ENCODE measurements at regions not wholly inside any gene's neighbourhood (a gene's known extent, or its start where the extent isn't known, plus 50 kb on each side); places are given as distances from the start of the nearest gene placed in this dataset.

DNA sequence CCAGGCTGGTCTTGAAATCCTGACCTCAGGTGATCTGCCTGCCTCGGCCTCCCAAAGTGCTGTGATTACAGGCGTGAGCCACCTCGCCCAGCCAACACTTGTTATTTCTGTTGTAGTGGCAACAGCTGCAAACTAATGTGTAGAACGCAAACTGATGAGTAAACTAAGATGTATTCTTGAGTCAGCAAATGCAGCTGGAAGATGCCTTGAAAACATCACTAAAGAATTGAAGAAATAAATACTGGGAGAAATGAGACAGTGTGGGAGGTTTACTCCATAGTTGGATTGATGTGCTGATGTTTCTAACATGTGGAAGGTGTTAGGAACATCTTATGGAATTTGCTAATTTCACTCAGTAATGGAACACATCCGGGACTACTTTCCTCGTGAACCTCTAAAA, 61.3 kb upstream of the KCNE2 start (continued):
- TF ChIP-seq, protein P1, sequence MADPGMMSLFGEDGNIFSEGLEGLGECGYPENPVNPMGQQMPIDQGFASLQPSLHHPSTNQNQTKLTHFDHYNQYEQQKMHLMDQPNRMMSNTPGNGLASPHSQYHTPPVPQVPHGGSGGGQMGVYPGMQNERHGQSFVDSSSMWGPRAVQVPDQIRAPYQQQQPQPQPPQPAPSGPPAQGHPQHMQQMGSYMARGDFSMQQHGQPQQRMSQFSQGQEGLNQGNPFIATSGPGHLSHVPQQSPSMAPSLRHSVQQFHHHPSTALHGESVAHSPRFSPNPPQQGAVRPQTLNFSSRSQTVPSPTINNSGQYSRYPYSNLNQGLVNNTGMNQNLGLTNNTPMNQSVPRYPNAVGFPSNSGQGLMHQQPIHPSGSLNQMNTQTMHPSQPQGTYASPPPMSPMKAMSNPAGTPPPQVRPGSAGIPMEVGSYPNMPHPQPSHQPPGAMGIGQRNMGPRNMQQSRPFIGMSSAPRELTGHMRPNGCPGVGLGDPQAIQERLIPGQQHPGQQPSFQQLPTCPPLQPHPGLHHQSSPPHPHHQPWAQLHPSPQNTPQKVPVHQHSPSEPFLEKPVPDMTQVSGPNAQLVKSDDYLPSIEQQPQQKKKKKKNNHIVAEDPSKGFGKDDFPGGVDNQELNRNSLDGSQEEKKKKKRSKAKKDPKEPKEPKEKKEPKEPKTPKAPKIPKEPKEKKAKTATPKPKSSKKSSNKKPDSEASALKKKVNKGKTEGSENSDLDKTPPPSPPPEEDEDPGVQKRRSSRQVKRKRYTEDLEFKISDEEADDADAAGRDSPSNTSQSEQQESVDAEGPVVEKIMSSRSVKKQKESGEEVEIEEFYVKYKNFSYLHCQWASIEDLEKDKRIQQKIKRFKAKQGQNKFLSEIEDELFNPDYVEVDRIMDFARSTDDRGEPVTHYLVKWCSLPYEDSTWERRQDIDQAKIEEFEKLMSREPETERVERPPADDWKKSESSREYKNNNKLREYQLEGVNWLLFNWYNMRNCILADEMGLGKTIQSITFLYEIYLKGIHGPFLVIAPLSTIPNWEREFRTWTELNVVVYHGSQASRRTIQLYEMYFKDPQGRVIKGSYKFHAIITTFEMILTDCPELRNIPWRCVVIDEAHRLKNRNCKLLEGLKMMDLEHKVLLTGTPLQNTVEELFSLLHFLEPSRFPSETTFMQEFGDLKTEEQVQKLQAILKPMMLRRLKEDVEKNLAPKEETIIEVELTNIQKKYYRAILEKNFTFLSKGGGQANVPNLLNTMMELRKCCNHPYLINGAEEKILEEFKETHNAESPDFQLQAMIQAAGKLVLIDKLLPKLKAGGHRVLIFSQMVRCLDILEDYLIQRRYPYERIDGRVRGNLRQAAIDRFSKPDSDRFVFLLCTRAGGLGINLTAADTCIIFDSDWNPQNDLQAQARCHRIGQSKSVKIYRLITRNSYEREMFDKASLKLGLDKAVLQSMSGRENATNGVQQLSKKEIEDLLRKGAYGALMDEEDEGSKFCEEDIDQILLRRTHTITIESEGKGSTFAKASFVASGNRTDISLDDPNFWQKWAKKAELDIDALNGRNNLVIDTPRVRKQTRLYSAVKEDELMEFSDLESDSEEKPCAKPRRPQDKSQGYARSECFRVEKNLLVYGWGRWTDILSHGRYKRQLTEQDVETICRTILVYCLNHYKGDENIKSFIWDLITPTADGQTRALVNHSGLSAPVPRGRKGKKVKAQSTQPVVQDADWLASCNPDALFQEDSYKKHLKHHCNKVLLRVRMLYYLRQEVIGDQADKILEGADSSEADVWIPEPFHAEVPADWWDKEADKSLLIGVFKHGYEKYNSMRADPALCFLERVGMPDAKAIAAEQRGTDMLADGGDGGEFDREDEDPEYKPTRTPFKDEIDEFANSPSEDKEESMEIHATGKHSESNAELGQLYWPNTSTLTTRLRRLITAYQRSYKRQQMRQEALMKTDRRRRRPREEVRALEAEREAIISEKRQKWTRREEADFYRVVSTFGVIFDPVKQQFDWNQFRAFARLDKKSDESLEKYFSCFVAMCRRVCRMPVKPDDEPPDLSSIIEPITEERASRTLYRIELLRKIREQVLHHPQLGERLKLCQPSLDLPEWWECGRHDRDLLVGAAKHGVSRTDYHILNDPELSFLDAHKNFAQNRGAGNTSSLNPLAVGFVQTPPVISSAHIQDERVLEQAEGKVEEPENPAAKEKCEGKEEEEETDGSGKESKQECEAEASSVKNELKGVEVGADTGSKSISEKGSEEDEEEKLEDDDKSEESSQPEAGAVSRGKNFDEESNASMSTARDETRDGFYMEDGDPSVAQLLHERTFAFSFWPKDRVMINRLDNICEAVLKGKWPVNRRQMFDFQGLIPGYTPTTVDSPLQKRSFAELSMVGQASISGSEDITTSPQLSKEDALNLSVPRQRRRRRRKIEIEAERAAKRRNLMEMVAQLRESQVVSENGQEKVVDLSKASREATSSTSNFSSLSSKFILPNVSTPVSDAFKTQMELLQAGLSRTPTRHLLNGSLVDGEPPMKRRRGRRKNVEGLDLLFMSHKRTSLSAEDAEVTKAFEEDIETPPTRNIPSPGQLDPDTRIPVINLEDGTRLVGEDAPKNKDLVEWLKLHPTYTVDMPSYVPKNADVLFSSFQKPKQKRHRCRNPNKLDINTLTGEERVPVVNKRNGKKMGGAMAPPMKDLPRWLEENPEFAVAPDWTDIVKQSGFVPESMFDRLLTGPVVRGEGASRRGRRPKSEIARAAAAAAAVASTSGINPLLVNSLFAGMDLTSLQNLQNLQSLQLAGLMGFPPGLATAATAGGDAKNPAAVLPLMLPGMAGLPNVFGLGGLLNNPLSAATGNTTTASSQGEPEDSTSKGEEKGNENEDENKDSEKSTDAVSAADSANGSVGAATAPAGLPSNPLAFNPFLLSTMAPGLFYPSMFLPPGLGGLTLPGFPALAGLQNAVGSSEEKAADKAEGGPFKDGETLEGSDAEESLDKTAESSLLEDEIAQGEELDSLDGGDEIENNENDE (IDR thresholded peaks at IDR 0.05; ENCODE audit: insufficient replicate concordance, low read length) = no peak
- no peak for TF ChIP-seq YY1 (IDR thresholded peaks at IDR 0.05; ENCODE audit: low read depth, low read length)
- TF ChIP-seq, protein P2, sequence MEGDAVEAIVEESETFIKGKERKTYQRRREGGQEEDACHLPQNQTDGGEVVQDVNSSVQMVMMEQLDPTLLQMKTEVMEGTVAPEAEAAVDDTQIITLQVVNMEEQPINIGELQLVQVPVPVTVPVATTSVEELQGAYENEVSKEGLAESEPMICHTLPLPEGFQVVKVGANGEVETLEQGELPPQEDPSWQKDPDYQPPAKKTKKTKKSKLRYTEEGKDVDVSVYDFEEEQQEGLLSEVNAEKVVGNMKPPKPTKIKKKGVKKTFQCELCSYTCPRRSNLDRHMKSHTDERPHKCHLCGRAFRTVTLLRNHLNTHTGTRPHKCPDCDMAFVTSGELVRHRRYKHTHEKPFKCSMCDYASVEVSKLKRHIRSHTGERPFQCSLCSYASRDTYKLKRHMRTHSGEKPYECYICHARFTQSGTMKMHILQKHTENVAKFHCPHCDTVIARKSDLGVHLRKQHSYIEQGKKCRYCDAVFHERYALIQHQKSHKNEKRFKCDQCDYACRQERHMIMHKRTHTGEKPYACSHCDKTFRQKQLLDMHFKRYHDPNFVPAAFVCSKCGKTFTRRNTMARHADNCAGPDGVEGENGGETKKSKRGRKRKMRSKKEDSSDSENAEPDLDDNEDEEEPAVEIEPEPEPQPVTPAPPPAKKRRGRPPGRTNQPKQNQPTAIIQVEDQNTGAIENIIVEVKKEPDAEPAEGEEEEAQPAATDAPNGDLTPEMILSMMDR (IDR thresholded peaks at IDR 0.05; ENCODE audit: control extremely low read depth in 1 of 3, insufficient read depth in 1 of 3, low read depth in 1 of 3, low read length in 3 of 3) = no peak
- TF ChIP-seq SIN3A (conservative IDR thresholded peaks at IDR 0.05 in 1 of 2, IDR thresholded peaks at IDR 0.05 in 1 of 2; ENCODE audit: low read depth in 1 of 2, low read length in 2 of 2) = no peak
- no peak for TF ChIP-seq CREB1 (IDR thresholded peaks at IDR 0.05)
- no peak for TF ChIP-seq PHF8 (conservative IDR thresholded peaks at IDR 0.05; ENCODE audit: low read depth, low read length)
- TF ChIP-seq, protein P3, sequence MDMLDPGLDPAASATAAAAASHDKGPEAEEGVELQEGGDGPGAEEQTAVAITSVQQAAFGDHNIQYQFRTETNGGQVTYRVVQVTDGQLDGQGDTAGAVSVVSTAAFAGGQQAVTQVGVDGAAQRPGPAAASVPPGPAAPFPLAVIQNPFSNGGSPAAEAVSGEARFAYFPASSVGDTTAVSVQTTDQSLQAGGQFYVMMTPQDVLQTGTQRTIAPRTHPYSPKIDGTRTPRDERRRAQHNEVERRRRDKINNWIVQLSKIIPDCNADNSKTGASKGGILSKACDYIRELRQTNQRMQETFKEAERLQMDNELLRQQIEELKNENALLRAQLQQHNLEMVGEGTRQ (IDR thresholded peaks at IDR 0.05; ENCODE audit: low read length) = no peak
- TF ChIP-seq JUND (IDR thresholded peaks at IDR 0.05; ENCODE audit: low read length) = no peak

All from H1 (cell line).